Liver (tissue), 3 donors: ENCODE measurements at regions not wholly inside any gene's neighbourhood (a gene's known extent, or its start where the extent isn't known, plus 50 kb on each side); places are given as distances from the start of the nearest gene placed in this dataset.

Experiments
- CTCF ChIP-seq: fragments of 150-350 bp; IDR thresholded peaks from 2 replicates; pipeline ENCODE4 v1.5.1; 2017; ENCODE audit warnings: improper control_type of control experiment, low read depth, low read length; ENCODE audit not compliant: missing input control
- EGR1 ChIP-seq, 2 donors: IDR thresholded peaks; 2 replicates each; pipeline ENCODE4 v1.6.1; 2016 to 2018; ENCODE audit warnings: antibody characterized with exemption in 2 of 2, low read depth in 2 of 2
- REST ChIP-seq: IDR thresholded peaks from 2 replicates; pipeline ENCODE4 v1.6.1; 2016; ENCODE audit warnings: antibody characterized with exemption, mild to moderate bottlenecking
- SP1 ChIP-seq: IDR thresholded peaks from 2 replicates; pipeline ENCODE4 v1.6.1; 2018; ENCODE audit warnings: antibody characterized with exemption, mild to moderate bottlenecking
- YY1 ChIP-seq: IDR thresholded peaks from 2 replicates; pipeline ENCODE4 v1.6.1; 2016; ENCODE audit warnings: antibody characterized with exemption, mild to moderate bottlenecking
- donor health status: healthy.
- donor health status: healthy.

GRCh38 chr9:2480255-2480837 lies 141.2 kb upstream of the VLDLR start:
- TF ChIP-seq CTCF (no peak), SP1 (no peak), YY1 (no peak), EGR1 (IDR thresholded peaks at IDR 0.05; ENCODE audit: low read depth in 2 of 2) (no peak), REST (no peak)
